Natural killer cell (primary cell): ENCODE measurements at regions not wholly inside any gene's neighbourhood (a gene's known extent, or its start where the extent isn't known, plus 50 kb on each side); places are given as distances from the start of the nearest gene placed in this dataset.

Experiments used
- ATAC-seq, 3 donors: fragments of 150-1000 bp in 2 of 3; fragments of 200-7000 bp in 1 of 3; cut with Tn5 transposase; 1 replicate in 1 of 3; 2 replicates in 2 of 3; pipeline ENCODE4 v1.10.0; 2021; ENCODE audit warnings: mild to moderate bottlenecking in 2 of 3, moderate library complexity in 2 of 3
- DNase-seq, 2 donors: peaks; one replicate each; pipeline versions ENCODE4 v3.0.0 to v3.0.0-alpha.2; 2013 to 2021; ENCODE audit warnings: mixed read lengths in 1 of 2
- H3K27ac ChIP-seq: one replicate; pipeline ENCODE4 v1.5.1; 2013; ENCODE audit warnings: mild to moderate bottlenecking, low read length
- H3K27me3 ChIP-seq: one replicate; pipeline ENCODE4 v1.6.1; 2013; ENCODE audit warnings: low read length; ENCODE audit not compliant: control insufficient read depth, insufficient read depth
- H3K36me3 ChIP-seq: one replicate; pipeline ENCODE4 v1.6.1; 2013; ENCODE audit warnings: low read length; ENCODE audit not compliant: control insufficient read depth, insufficient read depth
- H3K4me1 ChIP-seq: one replicate; pipeline ENCODE4 v1.6.1; 2013; ENCODE audit warnings: low read length; ENCODE audit not compliant: control insufficient read depth, insufficient read depth
- H3K4me3 ChIP-seq: one replicate; pipeline ENCODE4 v1.5.1; 2013; ENCODE audit warnings: low read length
- H3K9me3 ChIP-seq: one replicate; pipeline ENCODE4 v1.6.1; 2013; ENCODE audit warnings: low read length; ENCODE audit not compliant: control insufficient read depth, insufficient read depth
- H3K27ac Mint-ChIP-seq, 2 donors: one replicate each; pipeline ENCODE4 v1.8.0; 2022; ENCODE audit warnings: mild to moderate bottlenecking in 2 of 2, mixed read lengths in 2 of 2, moderate library complexity in 1 of 2
- H3K27me3 Mint-ChIP-seq, 2 donors: one replicate each; pipeline ENCODE4 v1.8.0; 2022; ENCODE audit warnings: low read depth in 2 of 2, mixed read lengths in 2 of 2
- H3K36me3 Mint-ChIP-seq: one replicate; pipeline ENCODE4 v1.8.0; 2022; ENCODE audit warnings: mixed read lengths
- H3K4me1 Mint-ChIP-seq, 2 donors: one replicate each; pipeline ENCODE4 v1.8.0; 2022; ENCODE audit warnings: mixed read lengths in 2 of 2
- H3K4me3 Mint-ChIP-seq: one replicate; pipeline ENCODE4 v1.8.0; 2022; ENCODE audit warnings: mild to moderate bottlenecking, moderate library complexity, mixed read lengths
- H3K9me3 Mint-ChIP-seq, 2 donors: one replicate each; pipeline ENCODE4 v1.8.0; 2022; ENCODE audit warnings: mixed read lengths in 2 of 2
- CTCF ChIP-seq: fragments of 200-600 bp; IDR thresholded peaks from one replicate; pipeline ENCODE4 v1.8.0; 2022; ENCODE audit warnings: antibody characterized with exemption
- WGBS: methylation state at CpG from one replicate; pipeline ENCODE4 v1.1.7; 2013; ENCODE audit warnings: missing lambda C conversion rate; ENCODE audit not compliant: insufficient coverage; 5-methylcytosine and 5-hydroxymethylcytosine counted together
- intact Hi-C: fragments of 100-400 bp; cut with micrococcal nuclease; formaldehyde crosslinking; loops from one replicate; pipeline ENCODE4 v1.14.2; 2022

- DNase-seq: no peak
- H3K4me1 Mint-ChIP-seq: no peaks in the 10 kb centered on the region
- TF ChIP-seq CTCF: no peak
- Histone ChIP-seq H3K27ac (no peak overlapping the region), H3K4me1 (no peaks in the 10 kb centered on the region), H3K4me3 (no peak overlapping the region), H3K36me3 (no peaks in the 10 kb centered on the region), H3K9me3 (no peaks in the 10 kb centered on the region), H3K27me3 (no peaks in the 10 kb centered on the region)
- peaks cover 0 to 2% of the 10 kb centered on the region in 2 donors for H3K9me3 Mint-ChIP-seq
- no peaks in the 10 kb centered on the region for H3K27me3 Mint-ChIP-seq
- H3K27ac Mint-ChIP-seq: no peak overlapping the region
- H3K36me3 Mint-ChIP-seq: no peaks in the 10 kb centered on the region
- H3K4me3 Mint-ChIP-seq: no peak overlapping the region
- WGBS: 11% methylated on average over 3 of the region's 3 CpGs
- ATAC-seq: no peak
- intact Hi-C loops: no loop called here
Observed at GRCh38 chr3:81364411-81364810, 397.0 kb downstream of the GBE1 start.

- WGBS: 60% methylated on average over 1 of the region's 2 CpGs
- no peaks in the 10 kb centered on the region for H3K36me3 Mint-ChIP-seq
Observed at GRCh38 chr3:81363816-81364215, 397.6 kb downstream of the GBE1 start.

GRCh38 chr3:81354119-81354518, 407.3 kb downstream of the GBE1 start:
- intact Hi-C loops: no loop called here
- no peak overlapping the region for H3K27ac ChIP-seq
- no peak overlapping the region for H3K4me3 ChIP-seq
- H3K9me3 ChIP-seq: peaks cover 5% of the 10 kb centered on the region
- Mint-ChIP-seq H3K4me3 (no peak overlapping the region), H3K27me3 (no peaks in the 10 kb centered on the region), H3K36me3 (no peaks in the 10 kb centered on the region), H3K9me3 (peaks cover 2 to 9% of the 10 kb centered on the region in 2 donors), H3K4me1 (no peaks in the 10 kb centered on the region), H3K27ac (no peak overlapping the region)
- H3K27me3 ChIP-seq: no peaks in the 10 kb centered on the region
- WGBS: 80% methylated on average over 4 of the region's 5 CpGs
- TF ChIP-seq CTCF: no peak
- no peaks in the 10 kb centered on the region for H3K36me3 ChIP-seq
- DNase-seq (no peak), ATAC-seq (no peak)
- H3K4me1 ChIP-seq: no peaks in the 10 kb centered on the region

More at GRCh38 chr3:81363816-81364215, 397.6 kb downstream of the GBE1 start:
- Histone ChIP-seq H3K27me3 (no peaks in the 10 kb centered on the region), H3K9me3 (no peaks in the 10 kb centered on the region), H3K27ac (no peak overlapping the region), H3K4me3 (no peak overlapping the region), H3K36me3 (no peaks in the 10 kb centered on the region), H3K4me1 (no peaks in the 10 kb centered on the region)
- TF ChIP-seq CTCF: no peak
- DNase-seq (no peak), ATAC-seq (no peak)
- H3K9me3 Mint-ChIP-seq: peaks cover 0 to 2% of the 10 kb centered on the region in 2 donors
- no peaks in the 10 kb centered on the region for H3K27me3 Mint-ChIP-seq
- H3K27ac Mint-ChIP-seq: no peak overlapping the region
- H3K4me1 Mint-ChIP-seq: no peaks in the 10 kb centered on the region
- intact Hi-C loops: no loop called here
- H3K4me3 Mint-ChIP-seq: no peak overlapping the region

- no peak for ATAC-seq
- Mint-ChIP-seq H3K9me3 (peaks cover 2 to 9% of the 10 kb centered on the region in 2 donors), H3K36me3 (no peaks in the 10 kb centered on the region), H3K27ac (no peak overlapping the region), H3K4me3 (no peak overlapping the region), H3K4me1 (no peaks in the 10 kb centered on the region), H3K27me3 (no peaks in the 10 kb centered on the region)
- TF ChIP-seq CTCF: no peak
- H3K4me1 ChIP-seq: no peaks in the 10 kb centered on the region
- no peak overlapping the region for H3K27ac ChIP-seq
- no peak for DNase-seq
- no peaks in the 10 kb centered on the region for H3K27me3 ChIP-seq
- 52% methylated on average over 3 of the region's 3 CpGs for whole genome bisulfite sequencing
- no peaks in the 10 kb centered on the region for H3K9me3 ChIP-seq
- intact Hi-C loops: no loop called here
- no peaks in the 10 kb centered on the region for H3K36me3 ChIP-seq
- no peak overlapping the region for H3K4me3 ChIP-seq
Observed at GRCh38 chr3:81352867-81353266, 408.6 kb downstream of the GBE1 start.
